Vagina (tissue), 2 donors: ENCODE measurements at regions not wholly inside any gene's neighbourhood (a gene's known extent, or its start where the extent isn't known, plus 50 kb on each side); places are given as distances from the start of the nearest gene placed in this dataset.

Experiments
- POLR2A ChIP-seq, 2 donors: fragments of 450-650 bp; IDR thresholded peaks; one replicate each; pipeline ENCODE4 v1.6.1; 2017; ENCODE audit warnings: antibody characterized with exemption in 2 of 2, mild to moderate bottlenecking in 2 of 2, moderate library complexity in 2 of 2
- POLR2AphosphoS5 ChIP-seq, 2 donors: sonication (generic); formaldehyde crosslinking; IDR thresholded peaks; one replicate each; pipeline ENCODE4 v1.9.0; 2017; ENCODE audit warnings: antibody characterized with exemption in 2 of 2, mild to moderate bottlenecking in 2 of 2, low read depth in 1 of 2; ENCODE audit not compliant: insufficient read depth in 1 of 2
- TF ChIP-seq, protein P1 (sequence below), 3 experiments: fragments of 450-650 bp in 2 of 3; fragments of 200-600 bp in 1 of 3; sonication (generic) in 1 of 3; IDR thresholded peaks; one replicate each; pipeline ENCODE4 v1.5.1; 2017 to 2019; ENCODE audit warnings: antibody characterized with exemption in 3 of 3, mild to moderate bottlenecking in 2 of 3, moderate library complexity in 2 of 3

DNA sequence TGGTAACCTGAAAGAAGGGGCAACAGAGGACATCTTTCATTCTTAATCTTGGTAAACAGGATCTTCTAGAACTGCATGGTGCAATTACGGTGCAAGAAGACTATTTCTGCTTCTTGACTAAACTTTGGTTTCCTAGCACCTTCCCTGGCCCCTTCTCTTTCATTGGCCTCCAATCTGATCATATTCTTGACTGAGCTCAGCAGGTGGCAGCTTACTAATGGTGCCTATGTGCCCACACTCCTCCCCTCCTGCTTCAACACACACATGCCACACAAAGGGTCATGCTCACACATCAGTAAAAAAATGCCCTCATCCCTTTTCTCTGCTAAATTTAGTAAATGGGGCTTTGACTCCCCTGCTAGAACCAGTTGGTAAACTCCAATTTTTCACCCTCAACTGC is 400.5 kb upstream of the MAOA start:
- TF ChIP-seq POLR2AphosphoS5 (IDR thresholded peaks at IDR 0.05; ENCODE audit: insufficient read depth in 1 of 2, low read depth in 1 of 2) = no peak
- TF ChIP-seq, protein P1, sequence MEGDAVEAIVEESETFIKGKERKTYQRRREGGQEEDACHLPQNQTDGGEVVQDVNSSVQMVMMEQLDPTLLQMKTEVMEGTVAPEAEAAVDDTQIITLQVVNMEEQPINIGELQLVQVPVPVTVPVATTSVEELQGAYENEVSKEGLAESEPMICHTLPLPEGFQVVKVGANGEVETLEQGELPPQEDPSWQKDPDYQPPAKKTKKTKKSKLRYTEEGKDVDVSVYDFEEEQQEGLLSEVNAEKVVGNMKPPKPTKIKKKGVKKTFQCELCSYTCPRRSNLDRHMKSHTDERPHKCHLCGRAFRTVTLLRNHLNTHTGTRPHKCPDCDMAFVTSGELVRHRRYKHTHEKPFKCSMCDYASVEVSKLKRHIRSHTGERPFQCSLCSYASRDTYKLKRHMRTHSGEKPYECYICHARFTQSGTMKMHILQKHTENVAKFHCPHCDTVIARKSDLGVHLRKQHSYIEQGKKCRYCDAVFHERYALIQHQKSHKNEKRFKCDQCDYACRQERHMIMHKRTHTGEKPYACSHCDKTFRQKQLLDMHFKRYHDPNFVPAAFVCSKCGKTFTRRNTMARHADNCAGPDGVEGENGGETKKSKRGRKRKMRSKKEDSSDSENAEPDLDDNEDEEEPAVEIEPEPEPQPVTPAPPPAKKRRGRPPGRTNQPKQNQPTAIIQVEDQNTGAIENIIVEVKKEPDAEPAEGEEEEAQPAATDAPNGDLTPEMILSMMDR (IDR thresholded peaks at IDR 0.05) = no peak
- TF ChIP-seq POLR2A (IDR thresholded peaks at IDR 0.05) = no peak
